HG02870 (cell line): ENCODE measurements at regions not wholly inside any gene's neighbourhood (a gene's known extent, or its start where the extent isn't known, plus 50 kb on each side); places are given as distances from the start of the nearest gene placed in this dataset.
"Not testable (repeated sequence)": the region's sequence is repeated elsewhere in the genome, so short reads cannot be mapped to it uniquely, and the experiment has no call there.

Experiments
- ATAC-seq: cut with Tn5 transposase; IDR thresholded peaks from one replicate; pipeline ENCODE4 v1.9.1; 2021; ENCODE audit warnings: mild to moderate bottlenecking, moderate library complexity; ENCODE audit not compliant: unreplicated experiment

GRCh38 chr12:14207905-14208551, 157.5 kb upstream of the ATF7IP start:
- no peak for ATAC-seq

GRCh38 chr12:14211947-14212387, 153.5 kb upstream of the ATF7IP start:
- ATAC-seq = no peak

GRCh38 chr12:14213542-14213941, 151.9 kb upstream of the ATF7IP start:
- no peak for ATAC-seq

- ATAC-seq = no peak
These were observed 151.0 kb upstream of the ATF7IP start for GRCh38 chr12:14214495-14214894.

GRCh38 chr12:14215949-14216348, 149.5 kb upstream of the ATF7IP start:
- not testable (repeated sequence) for ATAC-seq

- no peak for ATAC-seq
These were observed 148.8 kb upstream of the ATF7IP start for GRCh38 chr12:14216405-14217294.

GRCh38 chr12:14219156-14219555, 146.3 kb upstream of the ATF7IP start:
- ATAC-seq = no peak

GRCh38 chr12:14219670-14220069, 145.8 kb upstream of the ATF7IP start:
- ATAC-seq = not testable (repeated sequence)

GRCh38 chr12:14225064-14225463, 140.4 kb upstream of the ATF7IP start:
- no peak for ATAC-seq

- ATAC-seq = not testable (repeated sequence)
These were observed 130.3 kb upstream of the ATF7IP start for GRCh38 chr12:14235176-14235575.

GRCh38 chr12:14236641-14237040, 128.8 kb upstream of the ATF7IP start:
- not testable (repeated sequence) for ATAC-seq

GRCh38 chr12:14238221-14238792, 127.2 kb upstream of the ATF7IP start:
- ATAC-seq = no peak

GRCh38 chr12:14239350-14239934, 126.0 kb upstream of the ATF7IP start:
- peak; percentile 56 for ATAC-seq

GRCh38 chr12:14239935-14240872, 125.3 kb upstream of the ATF7IP start:
- peak; percentile 43 for ATAC-seq

GRCh38 chr12:14240873-14241220, 124.6 kb upstream of the ATF7IP start:
- no peak for ATAC-seq

- ATAC-seq = not testable (repeated sequence)
These were observed 122.7 kb upstream of the ATF7IP start for GRCh38 chr12:14242825-14243224.

GRCh38 chr12:14243941-14244340, 121.5 kb upstream of the ATF7IP start:
- ATAC-seq = no peak

- ATAC-seq = no peak
These were observed 120.4 kb upstream of the ATF7IP start for GRCh38 chr12:14244876-14245669.

GRCh38 chr12:14247166-14247565, 118.3 kb upstream of the ATF7IP start:
- no peak for ATAC-seq

GRCh38 chr12:14249368-14249767, 116.1 kb upstream of the ATF7IP start:
- ATAC-seq = no peak
